ENCODE measurements at regions not wholly inside any gene's neighbourhood (a gene's known extent, or its start where the extent isn't known, plus 50 kb on each side); places are given as distances from the start of the nearest gene placed in this dataset.
A peak's percentile ranks its signal among the peaks of the same experiment; 100 is the strongest.

DNA sequence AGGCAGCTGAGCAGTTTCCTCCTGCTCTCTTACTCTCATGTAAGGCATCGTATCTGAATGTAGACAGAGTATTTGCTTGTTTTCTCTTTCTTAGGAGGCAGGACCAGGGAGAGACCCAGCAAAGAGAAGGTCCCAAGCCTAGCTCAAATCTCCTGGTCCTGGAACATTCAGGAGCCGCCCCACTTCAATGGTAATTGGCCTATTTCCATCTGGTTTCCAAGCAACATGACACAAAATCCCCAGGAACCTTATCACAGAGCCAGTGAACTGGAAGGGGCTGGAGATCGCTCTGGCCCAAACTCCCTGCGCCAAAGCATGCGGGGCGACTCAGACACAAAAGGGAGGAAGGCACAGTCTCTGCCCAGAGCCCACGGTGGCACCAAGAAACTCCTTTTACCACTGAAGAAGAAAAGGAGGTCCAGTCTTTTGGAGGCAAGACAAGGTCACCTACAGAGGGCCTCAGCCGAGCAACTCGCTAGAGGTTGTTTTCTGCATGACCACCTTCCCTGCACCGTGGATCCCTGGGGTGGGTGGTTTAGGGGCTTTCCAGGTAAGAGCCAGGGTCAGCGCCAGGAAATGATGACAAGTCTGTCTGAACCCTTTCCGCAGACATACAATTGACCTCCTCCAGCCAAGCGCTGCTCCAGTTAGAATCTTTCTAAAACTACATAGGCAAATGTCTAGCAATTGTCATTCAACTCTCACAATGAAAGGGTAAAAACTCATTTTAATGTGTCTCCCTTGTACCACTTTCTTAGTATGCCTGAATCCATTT is 394.7 kb downstream of the SOX9 start:
- Mint-ChIP-seq H3K36me3 (no peaks in the 10 kb centered on the region), H3K27ac (no peak overlapping the region), H3K9me3 (no peaks in the 10 kb centered on the region), H3K4me1 (ENCODE audit: low read depth in 2 of 2) (no peaks in the 10 kb centered on the region), H3K4me3 (no peak overlapping the region), H3K27me3 (peaks cover 6 to 15% of the 10 kb centered on the region in 2 donors)
- ATAC-seq (no peak), DNase-seq (ENCODE audit: low spot score) (no peak)

DNA sequence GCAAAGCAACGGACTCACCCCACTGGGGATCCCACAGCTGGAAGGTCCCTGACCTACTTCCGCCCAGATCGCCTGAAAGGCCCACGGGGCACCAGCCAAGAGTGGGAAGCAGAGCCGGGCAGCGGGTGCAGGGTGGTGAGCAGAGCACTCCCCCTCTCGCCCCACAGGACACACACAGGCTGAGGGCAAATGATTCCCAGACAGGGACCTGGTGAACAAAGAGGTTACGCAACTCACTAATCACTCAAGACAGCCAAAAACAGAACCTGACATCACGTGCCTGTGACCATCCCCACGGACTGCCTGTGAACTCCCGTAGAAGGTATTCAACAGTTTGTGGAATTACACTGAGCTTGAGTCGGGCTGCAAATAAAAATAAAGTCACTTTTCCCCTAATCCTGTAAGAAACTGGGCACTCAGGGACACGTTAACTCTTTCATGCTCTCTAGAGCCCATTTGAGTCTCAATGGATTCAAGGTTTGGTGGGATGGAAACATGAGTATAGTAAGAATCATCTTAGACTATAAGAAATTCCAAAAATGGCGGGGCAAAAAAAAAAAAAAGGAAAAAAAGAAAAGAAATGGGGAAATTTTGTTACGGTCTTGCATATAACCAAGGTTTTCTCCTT is 396.1 kb downstream of the SOX9 start:
- ATAC-seq = no peak
- no peak overlapping the region for H3K4me3 Mint-ChIP-seq

DNA sequence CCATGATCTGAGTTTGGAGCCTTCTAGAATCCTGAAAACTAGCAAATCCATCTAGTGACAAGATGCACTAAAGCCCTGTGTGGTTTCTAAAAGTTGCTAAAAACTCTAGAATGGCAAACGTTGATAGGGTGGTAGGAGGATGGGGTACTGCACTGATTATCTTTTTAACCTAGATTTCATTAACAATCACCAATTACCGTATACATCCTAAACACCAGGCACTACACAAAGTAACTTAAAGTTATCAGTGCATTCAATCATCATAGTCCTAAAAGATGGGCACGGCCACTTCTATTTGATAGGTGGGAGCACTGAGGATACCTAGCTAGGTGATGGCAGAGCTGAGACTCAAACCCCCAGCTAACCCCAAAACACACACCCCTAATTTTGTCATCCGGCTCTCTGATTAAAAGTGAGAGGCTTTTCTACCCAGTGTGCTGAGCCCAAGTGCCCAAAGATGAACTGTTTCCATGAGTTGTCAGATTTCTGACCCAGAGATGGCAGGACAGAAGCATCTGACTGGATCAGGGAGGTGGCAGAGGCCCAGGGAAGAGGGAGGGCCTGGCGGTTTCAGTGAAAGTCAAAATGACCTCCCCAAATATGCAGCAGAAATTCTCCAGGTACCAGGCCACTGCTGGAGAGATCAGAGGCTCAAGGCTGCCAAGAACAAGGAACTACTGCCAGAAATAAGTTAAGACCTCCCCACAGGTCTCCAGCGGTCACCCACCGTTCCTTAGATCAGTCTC is 396.8 kb downstream of the SOX9 start:
- Mint-ChIP-seq H3K4me3 (no peak overlapping the region), H3K9me3 (no peaks in the 10 kb centered on the region), H3K36me3 (no peaks in the 10 kb centered on the region), H3K4me1 (ENCODE audit: low read depth in 2 of 2) (no peaks in the 10 kb centered on the region), H3K27ac (no peak overlapping the region), H3K27me3 (peaks cover 3 to 15% of the 10 kb centered on the region in 2 donors)
- no peak for ATAC-seq
- no peak for DNase-seq (ENCODE audit: low spot score)

More for the DNA sequence above, 396.1 kb downstream of the SOX9 start:
- H3K36me3 Mint-ChIP-seq = no peaks in the 10 kb centered on the region
- no peaks in the 10 kb centered on the region for H3K4me1 Mint-ChIP-seq (ENCODE audit: low read depth in 2 of 2)
- H3K27ac Mint-ChIP-seq = no peak overlapping the region
- peaks cover 3 to 15% of the 10 kb centered on the region in 2 donors for H3K27me3 Mint-ChIP-seq
- no peak for DNase-seq (ENCODE audit: low spot score)
- no peaks in the 10 kb centered on the region for H3K9me3 Mint-ChIP-seq

DNA sequence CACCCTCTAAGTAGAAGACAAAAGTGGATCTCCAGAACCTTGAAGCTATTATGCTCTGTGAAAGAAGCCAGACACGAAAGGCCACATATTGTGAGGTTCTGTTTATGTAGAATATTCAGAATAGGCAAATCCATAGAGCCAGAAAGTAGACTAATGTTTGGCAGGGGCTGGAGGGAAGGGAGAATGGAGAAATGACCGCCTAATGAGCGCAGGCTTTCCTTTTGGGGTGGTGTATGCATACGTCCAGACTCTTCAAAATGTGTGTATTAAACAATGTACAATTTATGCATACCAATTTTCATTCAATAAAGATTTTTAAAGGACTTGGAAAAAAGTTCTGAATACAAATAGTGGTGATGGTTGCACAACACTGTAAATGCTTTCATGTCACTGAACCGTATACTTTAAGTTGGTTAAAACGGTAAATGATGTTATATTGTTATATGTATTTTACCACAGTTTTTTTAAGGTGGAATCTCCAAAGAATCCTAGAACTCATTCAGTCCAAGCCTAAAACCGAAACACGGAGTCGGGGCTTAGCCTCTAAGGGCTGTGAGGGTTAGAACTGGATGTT is 397.4 kb downstream of the SOX9 start:
- Mint-ChIP-seq H3K27me3 (peaks cover 3 to 15% of the 10 kb centered on the region in 2 donors), H3K9me3 (no peaks in the 10 kb centered on the region), H3K27ac (no peak overlapping the region), H3K36me3 (no peaks in the 10 kb centered on the region), H3K4me3 (no peak overlapping the region), H3K4me1 (ENCODE audit: low read depth in 2 of 2) (no peaks in the 10 kb centered on the region)
- ATAC-seq = no peak
- no peak for DNase-seq (ENCODE audit: low spot score)

DNA sequence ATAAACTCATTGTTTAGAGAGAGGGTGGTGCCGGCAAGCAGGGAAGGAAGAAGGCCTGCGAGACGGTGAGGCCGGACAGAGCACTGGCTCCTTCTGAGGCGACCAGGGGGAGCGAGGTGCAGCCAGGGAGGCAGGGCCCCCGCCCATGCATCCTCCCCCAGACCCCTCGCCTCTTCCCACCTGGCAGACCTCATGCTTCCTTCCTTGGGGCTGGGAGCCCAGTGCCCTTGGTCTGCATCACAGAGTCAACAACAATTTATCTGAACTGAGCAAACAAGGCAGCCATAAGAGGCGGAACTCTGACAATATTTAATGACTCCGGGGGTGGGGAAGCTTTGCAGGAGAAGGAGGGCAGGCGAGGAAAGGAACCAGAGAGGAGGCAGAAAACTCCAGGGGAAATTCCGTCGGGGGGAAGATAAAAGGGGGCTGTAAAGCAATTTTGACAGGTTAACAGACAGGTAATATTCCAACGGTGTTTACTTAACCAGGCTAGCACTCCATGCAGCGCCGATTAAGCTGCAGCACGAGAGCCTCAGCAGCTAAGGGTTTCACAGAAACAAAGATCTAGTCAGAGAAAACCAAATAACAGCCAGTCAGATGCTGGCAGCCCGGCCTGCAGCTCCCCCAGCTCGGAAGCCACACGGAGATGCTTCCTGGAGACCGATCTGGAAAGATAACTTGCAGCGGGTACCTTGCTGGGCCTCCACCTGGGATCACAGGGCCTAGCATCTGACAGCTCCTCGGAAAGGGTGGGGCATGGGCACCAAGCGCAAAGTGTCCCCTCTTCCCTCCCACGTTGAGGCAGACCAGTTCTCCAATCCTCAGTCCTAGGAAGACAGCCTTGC is 398.2 kb downstream of the SOX9 start:
- ATAC-seq = peak in 1 of 2 donors; percentile 24
- Mint-ChIP-seq H3K4me1 (ENCODE audit: low read depth in 2 of 2) (no peaks in the 10 kb centered on the region), H3K27ac (no peak overlapping the region)

DNA sequence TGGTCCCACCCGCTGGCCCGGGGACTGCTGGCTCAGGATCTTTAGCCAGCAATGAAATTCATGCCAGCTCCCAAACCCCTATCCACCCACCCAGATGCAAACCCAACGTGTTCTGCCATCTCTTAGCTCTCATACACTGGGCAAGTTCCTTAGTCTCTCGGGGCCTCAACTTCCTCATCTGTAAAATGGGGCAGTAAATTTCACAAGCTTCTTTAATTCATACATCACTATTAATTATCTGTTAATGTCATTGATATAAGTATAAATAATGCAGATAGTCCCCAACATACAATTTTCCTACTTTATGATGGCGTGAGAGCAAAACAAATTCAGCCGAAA is 398.7 kb downstream of the SOX9 start:
- no peak overlapping the region for H3K27ac Mint-ChIP-seq
- H3K27me3 Mint-ChIP-seq = peaks cover 3 to 15% of the 10 kb centered on the region in 2 donors
- H3K4me1 Mint-ChIP-seq (ENCODE audit: low read depth in 2 of 2) = no peaks in the 10 kb centered on the region
- no peak overlapping the region for H3K4me3 Mint-ChIP-seq
- H3K9me3 Mint-ChIP-seq = no peaks in the 10 kb centered on the region
- H3K36me3 Mint-ChIP-seq = no peaks in the 10 kb centered on the region
- ATAC-seq (no peak), DNase-seq (ENCODE audit: low spot score) (no peak)

More for the DNA sequence above, 398.2 kb downstream of the SOX9 start:
- Mint-ChIP-seq H3K36me3 (no peaks in the 10 kb centered on the region), H3K4me3 (no peak overlapping the region), H3K9me3 (no peaks in the 10 kb centered on the region), H3K27me3 (peaks cover 3 to 15% of the 10 kb centered on the region in 2 donors)
- DNase-seq (ENCODE audit: low spot score) = no peak

DNA sequence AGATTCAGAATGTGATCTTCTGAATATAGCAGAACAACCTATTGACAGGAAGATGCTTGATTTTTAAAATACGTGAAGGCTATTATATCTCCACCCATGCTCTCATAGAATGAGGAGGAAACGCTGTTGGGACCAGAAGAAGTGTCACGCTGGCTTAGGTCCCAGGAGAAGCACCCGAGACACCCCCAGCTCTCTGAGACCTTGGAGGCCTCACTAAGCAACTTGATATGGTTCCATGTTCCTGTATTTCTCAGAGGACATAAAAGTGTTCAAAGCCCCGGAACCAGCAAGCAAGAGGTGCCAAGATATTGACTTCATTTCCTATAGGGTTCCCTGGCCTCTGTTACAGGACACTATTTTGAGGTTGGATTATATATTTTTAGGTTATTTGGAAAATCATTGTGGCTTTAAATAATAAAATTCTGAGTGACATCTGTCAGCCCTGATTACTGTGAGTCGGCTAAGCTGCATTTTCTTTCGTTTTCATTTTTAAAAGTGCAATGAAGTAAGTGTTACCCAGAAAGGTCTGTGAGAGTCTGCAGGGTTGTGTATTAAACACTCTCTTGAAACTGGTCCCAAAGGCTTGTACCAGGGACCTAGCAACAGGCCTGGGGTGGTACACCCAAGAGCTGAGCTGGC is 400.0 kb downstream of the SOX9 start:
- Mint-ChIP-seq H3K9me3 (no peaks in the 10 kb centered on the region), H3K36me3 (no peaks in the 10 kb centered on the region), H3K4me1 (ENCODE audit: low read depth in 2 of 2) (no peaks in the 10 kb centered on the region), H3K4me3 (no peak overlapping the region), H3K27ac (no peak overlapping the region), H3K27me3 (peaks cover 3 to 22% of the 10 kb centered on the region in 2 donors)
- DNase-seq (ENCODE audit: low spot score) (no peak), ATAC-seq (no peak)

DNA sequence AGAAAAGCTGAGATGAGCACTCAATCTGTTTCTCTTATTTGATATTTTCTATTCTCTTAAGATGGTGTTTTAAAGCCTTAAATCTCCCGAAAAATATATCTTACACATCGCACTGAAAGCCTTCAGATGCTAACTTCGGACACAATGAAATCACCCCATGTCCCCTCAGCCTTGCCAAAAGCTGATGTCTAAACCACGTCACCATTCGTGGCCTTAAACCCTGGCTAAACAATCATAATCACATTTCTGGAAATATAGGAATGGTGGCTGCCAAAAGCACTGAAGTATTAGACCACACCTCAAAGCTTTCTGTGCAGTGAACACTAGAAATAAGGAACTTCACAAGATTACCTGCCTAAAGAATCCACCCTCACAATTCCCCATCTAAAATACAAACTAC is 402.7 kb downstream of the SOX9 start:
- no peak overlapping the region for H3K27ac Mint-ChIP-seq
- ATAC-seq (no peak), DNase-seq (ENCODE audit: low spot score) (no peak)
- H3K9me3 Mint-ChIP-seq = no peaks in the 10 kb centered on the region
- no peaks in the 10 kb centered on the region for H3K4me1 Mint-ChIP-seq (ENCODE audit: low read depth in 2 of 2)
- no peaks in the 10 kb centered on the region for H3K36me3 Mint-ChIP-seq
- H3K27me3 Mint-ChIP-seq = peaks cover 5 to 14% of the 10 kb centered on the region in 2 donors
- H3K4me3 Mint-ChIP-seq = no peak overlapping the region

DNA sequence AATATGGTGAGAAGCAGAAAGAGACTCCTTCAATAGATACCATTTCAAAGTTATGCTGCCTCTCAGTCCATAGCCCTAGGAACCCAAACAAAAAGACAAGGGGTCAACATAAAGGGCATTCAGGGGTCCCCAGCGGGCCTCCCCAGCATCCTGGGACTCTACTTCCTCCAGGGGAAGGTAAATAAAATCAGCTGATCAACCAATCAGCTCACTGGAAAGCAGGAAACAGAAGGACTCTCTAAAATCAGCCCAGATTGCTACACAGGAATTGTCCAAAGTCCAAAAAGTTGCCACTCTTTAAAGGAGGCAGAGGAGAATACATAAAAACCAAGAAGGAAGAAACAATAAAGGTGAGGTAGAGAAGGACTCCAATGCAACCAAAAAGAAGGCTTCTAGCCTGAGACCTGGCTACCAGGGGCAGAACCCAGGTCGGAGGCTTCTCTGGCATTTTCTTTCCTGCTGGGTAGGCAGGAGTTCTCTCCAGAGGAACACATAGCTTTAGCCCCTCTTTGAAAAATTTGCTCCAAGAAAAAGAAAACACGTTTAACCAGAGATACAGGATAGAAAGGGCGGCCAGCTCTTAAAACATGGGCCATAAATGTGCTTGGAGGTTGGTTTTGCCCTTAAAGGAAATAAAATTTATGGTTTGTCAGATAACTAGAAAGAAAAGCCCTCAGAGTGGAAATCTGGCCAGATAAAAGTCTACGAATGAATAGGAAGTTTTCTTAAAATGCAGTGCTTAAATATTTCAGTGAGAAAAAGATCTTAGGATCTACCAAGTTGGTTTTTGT is 404.6 kb downstream of the SOX9 start:
- no peaks in the 10 kb centered on the region for H3K4me1 Mint-ChIP-seq (ENCODE audit: low read depth in 2 of 2)
- H3K27me3 Mint-ChIP-seq = peaks cover 2 to 29% of the 10 kb centered on the region in 2 donors
- H3K4me3 Mint-ChIP-seq = no peak overlapping the region
- DNase-seq (ENCODE audit: low spot score) (no peak), ATAC-seq (no peak)
- H3K9me3 Mint-ChIP-seq = no peaks in the 10 kb centered on the region
- H3K36me3 Mint-ChIP-seq = no peaks in the 10 kb centered on the region
- no peak overlapping the region for H3K27ac Mint-ChIP-seq

DNA sequence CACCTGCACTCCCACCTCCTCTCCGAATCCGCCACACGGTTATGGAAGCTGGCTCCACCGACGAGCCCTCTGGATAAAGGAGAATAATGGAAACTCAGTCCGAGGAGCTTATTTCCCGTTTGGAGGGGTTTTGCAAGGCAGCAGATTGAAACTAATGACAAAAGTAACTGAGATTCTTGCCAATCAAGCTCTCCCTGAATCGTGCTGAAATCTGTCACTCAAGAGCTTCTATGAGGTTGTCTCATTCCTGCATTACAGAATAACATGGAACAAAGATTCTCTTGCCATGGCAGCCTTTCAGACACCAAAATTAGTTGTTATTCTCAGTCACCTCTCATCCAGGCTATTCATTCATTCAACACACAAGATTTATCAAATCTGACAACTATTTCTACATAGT is 405.9 kb downstream of the SOX9 start:
- no peaks in the 10 kb centered on the region for H3K36me3 Mint-ChIP-seq
- no peaks in the 10 kb centered on the region for H3K4me1 Mint-ChIP-seq (ENCODE audit: low read depth in 2 of 2)
- H3K27me3 Mint-ChIP-seq = peaks cover 5 to 38% of the 10 kb centered on the region in 2 donors
- H3K27ac Mint-ChIP-seq = no peak overlapping the region
- DNase-seq (ENCODE audit: low spot score) (no peak), ATAC-seq (no peak)
- no peaks in the 10 kb centered on the region for H3K9me3 Mint-ChIP-seq
- no peak overlapping the region for H3K4me3 Mint-ChIP-seq

DNA sequence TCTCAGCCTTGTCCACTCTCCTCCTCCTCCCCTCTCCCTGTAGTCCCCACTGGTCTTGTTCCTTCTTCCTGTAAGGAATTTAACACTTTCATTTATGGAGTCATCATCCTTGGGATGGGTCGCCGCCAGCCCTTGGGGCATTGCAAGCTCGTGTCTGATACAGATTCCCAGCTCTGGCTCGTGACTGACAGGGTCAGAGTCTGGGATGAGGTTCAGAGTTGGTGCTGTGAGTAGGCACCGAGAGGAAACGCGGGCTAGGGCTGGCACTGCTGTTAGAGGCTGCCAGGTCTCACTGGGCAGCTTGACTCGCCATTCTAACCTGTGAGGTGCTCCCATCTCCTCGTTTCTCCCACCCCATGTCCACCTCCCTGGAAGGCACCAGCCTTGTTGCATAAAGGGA is 407.0 kb downstream of the SOX9 start:
- DNase-seq (ENCODE audit: low spot score) (no peak), ATAC-seq (peak in 1 of 2 donors; percentile 15)
- Mint-ChIP-seq H3K27me3 (peaks cover 8 to 42% of the 10 kb centered on the region in 2 donors), H3K36me3 (no peaks in the 10 kb centered on the region), H3K27ac (no peak overlapping the region), H3K9me3 (no peaks in the 10 kb centered on the region), H3K4me1 (ENCODE audit: low read depth in 2 of 2) (no peaks in the 10 kb centered on the region), H3K4me3 (no peak overlapping the region)

DNA sequence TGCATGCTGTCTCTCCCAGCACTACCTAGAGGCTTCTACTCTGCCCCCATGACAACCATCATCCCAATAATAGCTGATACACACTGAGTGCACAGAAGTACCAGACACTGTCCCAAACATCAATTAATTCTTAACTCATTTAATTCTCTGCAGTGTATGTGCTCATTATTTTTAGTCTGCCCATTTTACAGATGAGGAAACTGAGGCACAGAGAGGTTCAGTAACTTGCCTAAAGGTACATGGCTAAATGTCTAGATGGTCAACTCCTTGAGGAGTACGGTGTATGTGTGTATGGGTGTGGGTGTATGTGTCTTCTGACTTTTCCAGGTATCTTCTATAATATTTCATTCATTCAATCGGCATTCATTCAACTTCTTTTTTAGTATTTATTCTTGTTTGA is 407.9 kb downstream of the SOX9 start:
- H3K4me3 Mint-ChIP-seq = no peak overlapping the region
- H3K9me3 Mint-ChIP-seq = no peaks in the 10 kb centered on the region
- H3K27me3 Mint-ChIP-seq = peaks cover 8 to 42% of the 10 kb centered on the region in 2 donors
- no peaks in the 10 kb centered on the region for H3K36me3 Mint-ChIP-seq
- ATAC-seq = peak in 1 of 2 donors; percentile 24
- DNase-seq (ENCODE audit: low spot score) = no peak
- no peak overlapping the region for H3K27ac Mint-ChIP-seq
- H3K4me1 Mint-ChIP-seq (ENCODE audit: low read depth in 2 of 2) = no peaks in the 10 kb centered on the region
